ENCODE measurements at regions not wholly inside any gene's neighbourhood (a gene's known extent, or its start where the extent isn't known, plus 50 kb on each side); places are given as distances from the start of the nearest gene placed in this dataset.
"Not testable (repeated sequence)": the region's sequence is repeated elsewhere in the genome, so short reads cannot be mapped to it uniquely, and the experiment has no call there.

DNA sequence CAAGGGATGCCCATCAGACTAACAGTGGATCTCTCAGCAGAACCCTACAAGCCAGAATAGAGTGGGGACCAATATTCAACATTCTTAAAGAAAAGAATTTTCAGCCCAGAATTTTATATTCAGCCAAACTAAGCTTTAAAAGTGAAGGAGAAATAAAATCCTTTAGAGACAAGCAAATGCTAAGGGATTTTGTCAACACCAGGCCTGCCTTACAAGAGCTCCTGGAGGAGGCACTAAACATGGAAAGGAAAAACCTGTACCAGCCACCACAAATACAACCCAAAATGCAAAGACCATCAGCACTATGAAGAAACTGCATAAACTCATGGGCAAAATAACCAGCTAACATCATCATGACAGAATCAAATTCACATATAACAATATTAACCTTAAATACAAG is 640.6 kb downstream of the SLC16A7 start:
- DNase-seq (ENCODE audit: low spot score): not testable (repeated sequence)

DNA sequence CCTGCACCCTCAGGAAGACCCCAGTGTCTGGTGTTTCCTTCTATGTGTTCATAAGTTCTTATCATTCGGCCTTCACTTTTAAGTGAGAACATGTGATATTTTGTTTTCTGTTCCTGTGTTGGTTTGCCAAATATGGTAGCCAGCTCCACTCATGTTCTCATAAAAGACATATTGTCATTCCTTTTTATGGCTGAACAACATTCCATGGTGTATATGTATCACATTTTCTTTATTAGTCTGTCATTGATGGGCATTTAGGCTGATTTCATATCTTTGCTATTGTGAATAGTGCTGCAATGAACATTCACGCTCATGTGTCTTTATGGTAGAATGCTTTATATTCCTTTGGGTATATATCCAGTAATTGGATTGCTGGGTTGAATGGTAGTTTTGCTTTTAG is 645.1 kb downstream of the SLC16A7 start:
- no peak for DNase-seq (ENCODE audit: low spot score)

DNA sequence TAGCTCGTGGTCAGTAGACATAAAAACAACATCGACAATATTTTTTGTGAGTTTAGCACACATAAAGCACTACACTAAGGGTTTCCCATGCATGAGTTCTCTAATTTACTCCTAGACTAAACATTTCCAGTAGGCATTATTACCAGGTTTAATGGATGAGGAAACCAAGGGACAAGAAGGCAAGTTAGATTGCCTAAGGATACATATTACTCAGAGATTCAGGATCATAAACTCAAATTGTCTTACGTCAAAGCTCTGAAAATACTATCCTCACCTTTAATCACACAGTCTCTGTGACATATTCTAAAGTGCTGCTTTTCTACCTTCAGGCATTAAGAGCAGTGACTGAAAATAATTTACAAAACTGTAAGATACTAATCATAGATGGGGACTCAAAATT is 655.3 kb downstream of the SLC16A7 start:
- DNase-seq (ENCODE audit: low spot score): no peak

DNA sequence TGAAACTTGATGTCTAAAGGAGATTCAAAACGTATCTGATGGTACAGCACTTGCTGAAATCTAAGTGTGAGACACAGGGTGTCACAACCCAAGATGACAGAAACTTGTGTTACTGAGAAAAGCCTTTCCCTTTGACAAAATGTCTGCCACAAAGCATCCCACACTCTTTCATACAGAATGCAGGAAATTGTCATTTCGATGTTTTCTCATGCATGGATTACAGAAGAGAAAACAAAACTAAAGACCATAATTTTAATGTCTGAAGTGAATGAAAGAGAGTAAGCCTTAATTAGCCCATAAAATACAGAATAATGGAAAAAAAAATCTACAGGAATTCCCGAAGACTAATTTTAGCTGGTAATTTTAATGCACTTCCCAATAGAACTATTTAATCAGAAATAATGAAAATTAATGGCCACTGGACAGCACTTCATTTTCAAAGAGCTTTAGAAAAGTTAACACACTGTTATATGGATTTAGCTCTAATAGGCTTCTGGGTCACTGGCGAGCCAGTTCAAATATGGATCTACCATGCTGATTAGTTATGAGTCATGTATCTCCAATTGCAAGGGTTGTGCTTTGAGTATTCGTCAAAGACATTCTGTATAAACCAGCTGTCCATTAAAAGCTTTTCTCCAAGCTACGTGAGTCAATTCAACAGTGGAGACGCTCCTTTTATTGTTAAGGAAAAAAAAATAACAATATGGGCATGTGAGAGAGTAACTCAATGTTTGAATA is 656.7 kb downstream of the SLC16A7 start:
- DNase-seq (ENCODE audit: low spot score): no peak

DNA sequence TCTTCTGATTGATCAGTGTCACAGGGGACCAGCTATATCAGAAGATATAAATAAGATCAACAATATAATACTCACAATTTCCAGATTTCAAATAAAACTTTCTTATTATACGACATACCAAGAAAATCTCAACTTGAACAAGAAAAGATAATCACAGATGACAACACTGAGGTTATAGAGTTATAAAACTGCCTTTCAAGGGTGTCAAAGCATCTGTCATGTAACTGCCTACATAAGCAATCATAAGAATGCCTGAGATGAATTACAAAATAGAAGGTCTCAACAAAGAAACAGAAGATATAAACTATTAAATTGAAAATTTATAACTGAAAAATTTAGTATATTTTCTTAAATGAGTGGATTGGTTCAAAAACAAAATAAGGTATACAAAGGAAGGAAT is 659.2 kb downstream of the SLC16A7 start:
- DNase-seq (ENCODE audit: low spot score): no peak

DNA sequence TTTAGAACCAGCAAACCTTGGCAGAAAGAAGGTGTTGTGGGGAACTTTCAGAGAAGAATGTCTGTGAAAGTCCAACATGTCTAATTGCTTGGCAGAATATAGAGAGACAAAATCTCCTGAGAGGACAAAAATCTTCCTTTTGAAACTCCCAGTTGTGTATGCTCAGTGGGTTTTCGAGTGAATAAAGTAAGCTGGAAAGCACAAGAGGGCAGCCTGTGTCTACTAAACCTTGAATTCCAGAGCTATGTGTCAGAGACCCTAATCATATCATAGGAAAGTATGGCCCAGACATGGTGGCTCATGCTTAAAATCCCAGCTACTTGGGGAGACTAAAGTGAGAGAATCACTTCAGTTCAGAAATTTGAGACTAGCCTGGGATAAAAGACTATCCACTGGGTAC is 661.2 kb downstream of the SLC16A7 start:
- DNase-seq (ENCODE audit: low spot score): peak; percentile 56

DNA sequence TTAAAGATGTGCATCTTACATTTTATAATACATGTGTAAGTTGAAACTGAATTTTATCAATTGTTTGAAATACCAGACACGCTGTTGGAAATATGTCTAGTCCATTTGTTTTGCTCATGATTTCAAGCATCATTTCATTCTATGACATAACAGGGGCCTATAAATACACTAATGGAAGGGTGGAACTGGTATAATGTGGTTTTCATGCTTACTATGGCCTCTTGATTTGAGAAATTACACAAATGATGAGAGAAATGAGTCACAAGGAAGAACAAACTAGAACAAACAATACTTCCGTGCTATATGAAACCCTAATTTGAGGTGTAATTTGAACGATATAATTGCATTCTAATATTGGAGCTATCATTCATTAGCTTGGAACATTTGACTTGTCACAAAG is 663.4 kb downstream of the SLC16A7 start:
- no peak for DNase-seq (ENCODE audit: low spot score)

DNA sequence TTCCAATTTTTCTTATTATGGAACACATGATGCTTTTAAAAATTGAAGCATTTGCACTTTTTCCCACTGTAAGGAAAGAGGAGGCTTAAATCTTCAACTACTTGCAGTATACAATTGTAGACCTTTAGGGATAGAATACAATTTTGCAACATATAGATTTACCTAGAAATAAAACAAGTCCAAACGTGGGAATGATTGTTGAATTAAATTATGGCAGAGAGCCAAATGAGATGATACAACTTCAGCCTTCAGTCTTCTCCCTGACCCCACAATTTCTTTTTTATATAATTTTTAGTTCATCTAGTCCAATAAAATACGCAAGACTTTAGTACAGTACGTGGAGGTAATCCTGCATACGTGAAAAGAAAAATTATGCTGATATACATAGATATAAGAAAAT is 666.5 kb downstream of the SLC16A7 start:
- no peak for DNase-seq (ENCODE audit: low spot score)

DNA sequence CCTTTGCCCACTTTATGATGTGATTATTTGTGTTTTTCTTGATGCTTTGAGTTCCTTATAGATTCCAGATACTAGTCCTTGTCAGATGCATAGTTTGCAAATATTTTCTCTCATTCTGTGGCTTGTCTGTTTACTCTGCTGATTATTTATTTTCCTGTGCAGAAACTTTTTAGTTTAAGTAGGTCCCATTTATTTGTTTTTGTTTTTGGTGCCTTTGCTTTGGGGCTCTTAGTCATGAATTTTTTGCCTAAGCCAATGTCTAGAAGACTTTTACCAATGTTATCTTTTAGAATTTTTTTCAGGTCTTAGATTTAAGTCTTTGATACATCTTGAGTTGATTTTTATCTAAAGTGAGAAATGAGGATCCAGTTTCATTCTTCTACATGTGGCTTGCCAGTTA is 667.3 kb downstream of the SLC16A7 start:
- no peak for DNase-seq (ENCODE audit: low spot score)

DNA sequence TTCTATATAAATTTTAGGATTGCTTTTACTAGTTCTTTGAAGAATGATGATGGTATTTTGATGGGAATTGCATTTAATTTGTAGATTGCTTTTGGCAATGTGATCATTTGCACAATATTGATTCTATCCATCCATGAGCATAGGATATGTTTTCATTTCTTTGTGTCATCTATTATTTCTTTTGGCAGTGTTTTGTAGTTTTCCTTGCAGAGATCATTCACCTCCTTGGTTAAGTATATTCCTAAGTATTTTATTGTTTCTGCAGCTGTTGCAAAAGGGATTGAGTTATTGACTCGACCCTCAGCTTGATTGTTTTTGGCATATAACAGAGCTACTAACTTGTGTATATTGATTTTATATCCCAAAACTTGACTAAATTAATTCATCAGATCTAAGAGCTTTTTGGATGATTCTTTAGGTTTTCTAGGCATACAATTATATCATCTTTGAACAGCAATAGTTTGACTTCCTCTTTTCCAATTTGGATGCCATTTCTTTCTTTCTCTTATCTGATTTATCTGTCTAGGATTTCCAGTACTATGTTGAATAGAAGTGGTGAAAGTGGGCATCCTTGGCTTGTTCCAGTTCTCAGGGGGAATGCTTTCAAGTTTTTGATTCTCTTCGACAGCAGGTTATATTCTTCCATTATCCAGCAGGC is 668.1 kb downstream of the SLC16A7 start:
- no peak for DNase-seq (ENCODE audit: low spot score)

DNA sequence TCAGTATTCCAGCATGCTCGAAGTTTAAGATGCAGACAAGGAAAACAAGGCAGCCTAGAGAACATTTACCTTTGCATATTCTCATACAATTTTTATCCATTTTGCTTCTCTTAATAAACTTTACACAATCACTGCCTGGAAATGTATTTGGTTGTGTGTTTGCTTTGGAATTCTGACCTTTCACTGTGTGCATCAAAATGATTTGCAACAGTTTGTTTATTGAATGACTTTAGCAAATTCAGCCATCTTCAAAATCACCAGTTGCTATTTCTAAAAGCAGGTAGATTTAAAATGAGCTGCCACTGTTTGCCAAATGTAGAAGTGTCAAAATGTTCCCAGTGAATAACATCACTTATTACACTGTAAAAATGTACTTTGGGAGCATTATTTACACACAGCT is 669.9 kb downstream of the SLC16A7 start:
- no peak for DNase-seq (ENCODE audit: low spot score)

DNA sequence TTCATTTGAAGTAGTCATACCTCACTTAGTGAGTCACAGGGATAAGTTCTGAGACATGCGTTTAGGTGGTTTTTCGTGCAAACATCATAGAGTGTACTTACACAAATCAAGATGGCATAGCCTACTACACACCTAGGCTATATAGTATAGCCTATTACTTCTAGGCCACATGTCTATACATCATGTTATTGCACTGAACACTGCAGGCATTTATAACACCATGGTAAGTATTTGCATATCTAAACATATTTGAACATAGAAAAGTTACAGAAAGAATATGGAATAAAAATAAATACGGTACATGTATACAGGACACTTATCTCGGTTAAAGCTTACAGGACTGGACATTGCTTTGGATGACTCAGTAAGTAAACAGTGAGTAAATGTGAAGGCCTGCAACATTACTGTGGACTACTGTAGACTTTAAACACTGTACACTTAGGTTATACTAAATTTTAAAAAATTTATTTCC is 670.6 kb downstream of the SLC16A7 start:
- DNase-seq (ENCODE audit: low spot score): peak; percentile 8

DNA sequence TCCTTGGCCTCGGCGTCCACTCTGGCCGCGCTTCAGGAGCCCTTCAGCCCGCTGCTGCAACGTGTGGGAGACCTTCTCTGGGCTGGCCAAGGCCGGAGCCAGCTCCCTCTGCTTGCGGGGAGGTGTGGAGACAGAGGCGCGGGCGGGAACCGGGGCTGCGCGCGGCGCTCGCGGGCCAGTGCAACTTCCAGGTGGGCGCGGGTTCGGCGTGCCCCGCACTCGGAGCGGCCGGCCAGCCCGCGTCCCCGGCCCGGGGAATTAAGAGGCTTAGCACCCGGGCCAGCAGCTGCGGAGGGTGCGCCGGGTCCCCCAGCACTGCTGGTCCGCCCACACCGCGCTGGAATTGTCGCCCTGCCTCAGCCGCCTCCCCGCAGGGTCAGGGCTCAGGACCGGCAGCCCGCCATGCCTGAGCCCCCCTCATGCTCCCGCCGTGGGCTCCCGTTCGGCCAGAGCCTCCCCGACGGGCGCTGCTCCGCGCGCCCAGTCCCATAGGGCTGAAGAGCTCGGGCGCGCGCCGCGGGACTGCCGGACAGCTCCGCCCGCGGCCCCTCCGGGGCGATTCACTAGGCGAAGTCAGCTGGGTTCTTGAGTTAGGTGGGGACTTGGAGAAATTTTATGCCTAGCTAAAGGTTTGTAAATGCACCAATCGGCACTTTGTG is 673.9 kb downstream of the SLC16A7 start:
- DNase-seq (ENCODE audit: low spot score): no peak

DNA sequence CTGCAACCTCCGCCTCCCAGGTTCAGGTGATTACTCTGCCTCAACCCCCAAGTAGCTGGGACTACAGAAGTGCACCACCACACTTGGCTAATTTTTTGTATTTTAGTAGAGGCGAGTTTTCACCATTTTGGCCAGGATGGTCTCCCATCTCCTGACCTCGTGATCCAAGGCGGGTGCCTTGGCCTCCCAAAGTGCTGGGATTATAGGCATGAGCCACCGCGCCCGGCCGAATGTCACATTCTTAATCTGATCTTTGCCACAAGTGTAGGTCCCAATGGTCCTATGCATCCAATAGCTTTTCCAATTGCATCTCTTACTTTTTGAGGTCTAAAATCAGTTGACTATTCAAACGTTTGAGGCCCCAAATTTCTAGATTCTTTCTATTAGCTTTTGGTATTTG is 676.0 kb downstream of the SLC16A7 start:
- DNase-seq (ENCODE audit: low spot score): no peak

DNA sequence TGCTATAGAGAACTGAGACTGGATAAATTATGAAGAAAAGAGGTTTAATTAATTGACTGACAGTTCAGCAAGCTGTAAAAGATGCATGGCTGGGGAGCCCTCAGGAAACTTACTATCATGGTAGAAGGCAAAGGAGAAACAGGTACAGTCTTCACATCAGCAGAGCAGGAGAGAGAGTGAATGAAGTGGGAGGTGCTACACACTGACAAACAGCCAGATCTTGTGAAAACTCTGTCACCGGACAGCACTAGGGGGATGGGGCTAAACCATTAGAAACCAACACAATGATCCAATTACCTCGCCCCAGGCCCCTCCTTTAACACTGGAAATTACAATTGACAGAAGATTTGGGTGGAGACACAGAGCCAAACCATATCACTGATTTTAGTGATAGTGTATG is 682.4 kb downstream of the SLC16A7 start:
- DNase-seq (ENCODE audit: low spot score): no peak

DNA sequence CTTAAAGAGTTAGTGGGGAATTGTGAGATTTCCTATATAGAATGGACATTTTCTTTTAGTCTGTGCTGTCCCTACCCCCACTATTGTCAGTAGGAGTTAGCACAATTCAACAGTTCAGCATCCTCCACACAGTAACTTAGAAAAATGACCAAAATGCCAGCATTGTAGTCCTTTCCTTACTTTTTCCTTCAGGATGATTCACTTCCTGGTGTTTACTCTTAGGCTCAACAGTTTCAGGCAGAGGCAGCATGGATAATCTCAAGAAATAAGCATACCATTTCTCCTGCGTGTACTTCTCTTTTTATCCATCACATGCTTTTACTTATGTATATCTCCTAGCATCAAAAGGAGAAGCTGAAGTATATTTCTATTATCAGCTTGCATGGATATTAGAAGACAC is 683.4 kb downstream of the SLC16A7 start:
- DNase-seq (ENCODE audit: low spot score): peak; percentile 29

DNA sequence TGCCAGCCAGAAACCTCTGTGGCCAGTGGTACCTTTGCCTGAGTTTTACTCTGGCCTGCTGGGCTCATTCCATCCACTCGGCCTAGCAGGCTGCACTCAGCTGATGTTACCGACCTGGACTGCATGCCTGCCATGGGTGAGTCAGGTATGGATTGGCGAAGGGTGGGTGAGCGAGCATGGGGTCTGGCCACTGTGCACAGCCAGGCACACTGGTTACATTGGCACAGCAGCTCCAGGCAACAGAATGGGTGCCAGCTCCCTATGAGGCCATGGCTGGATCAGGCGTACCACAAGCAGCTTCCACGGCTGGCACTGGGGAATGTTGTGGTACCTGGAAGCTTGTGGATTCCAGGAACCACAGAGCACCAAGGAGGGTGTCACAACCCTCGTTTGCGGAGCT is 685.7 kb downstream of the SLC16A7 start:
- DNase-seq (ENCODE audit: low spot score): no peak

DNA sequence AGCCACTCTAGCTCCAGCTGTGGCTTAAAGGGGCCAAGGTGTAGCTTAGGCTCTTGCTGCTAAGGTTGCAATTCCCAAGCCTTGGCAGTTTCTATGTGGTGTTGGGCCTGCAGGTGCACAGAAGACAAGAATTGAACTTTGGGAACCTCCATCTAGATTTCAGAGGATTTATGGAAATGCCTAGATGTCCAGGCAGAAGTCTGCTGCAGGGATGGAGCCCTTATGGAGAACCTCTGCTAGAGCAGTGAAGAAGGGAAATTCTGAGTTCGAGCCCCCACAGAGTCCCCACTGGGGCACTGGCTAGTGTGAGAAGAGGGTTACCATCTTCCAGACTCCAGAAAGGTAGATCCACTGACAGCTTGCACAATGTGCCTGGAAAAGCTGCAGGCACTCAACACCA is 694.7 kb downstream of the SLC16A7 start:
- no peak for DNase-seq (ENCODE audit: low spot score)

DNA sequence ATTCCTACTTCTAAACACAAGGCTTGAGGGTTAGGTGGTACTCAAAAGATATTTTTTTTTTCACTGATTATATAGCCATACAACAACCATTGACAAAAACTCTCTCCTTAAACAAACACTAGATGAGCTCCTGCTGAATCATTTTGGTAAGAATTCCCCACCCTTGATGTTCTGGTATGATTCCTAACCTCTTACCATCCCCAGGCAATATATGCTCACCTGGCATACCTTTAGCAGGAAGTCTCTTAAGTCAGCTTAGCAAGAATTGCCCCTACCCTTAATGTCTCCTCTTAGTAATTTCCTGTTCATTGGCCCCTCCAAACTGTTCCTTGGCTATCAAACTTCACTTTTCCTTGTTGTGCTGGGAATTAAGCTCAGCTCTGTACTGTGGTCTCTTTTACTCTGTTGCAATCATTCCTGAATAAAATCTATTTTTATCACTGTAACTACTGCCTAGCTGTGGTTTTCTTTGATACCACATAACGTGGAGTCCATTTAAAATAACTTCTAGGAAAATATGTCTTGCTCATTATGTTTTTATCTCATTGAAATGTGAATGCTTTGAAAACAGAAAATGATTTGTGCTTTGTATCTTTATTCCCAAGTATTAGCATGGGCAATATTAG is 712.6 kb downstream of the SLC16A7 start:
- peak; percentile 7 for DNase-seq (ENCODE audit: low spot score)

DNA sequence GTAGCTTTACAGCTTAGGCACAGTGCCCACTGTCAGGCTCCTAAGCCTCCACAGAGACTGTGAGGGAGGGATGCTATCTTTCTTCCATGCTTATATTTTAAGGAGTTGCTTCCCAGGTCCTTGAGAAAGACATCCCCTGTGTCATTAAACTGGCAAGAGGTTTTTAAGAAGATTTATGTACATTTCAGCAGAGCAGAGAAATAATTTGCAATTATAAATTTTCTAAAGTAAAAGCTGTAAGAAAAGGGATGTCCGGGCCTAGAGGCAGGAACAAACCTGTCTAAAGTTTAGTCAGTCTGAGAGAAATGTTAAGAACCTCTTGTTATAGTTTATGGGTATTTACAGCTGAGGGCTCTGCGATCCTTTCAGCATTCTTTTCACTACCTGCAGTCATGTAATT is 716.1 kb downstream of the SLC16A7 start:
- DNase-seq (ENCODE audit: low spot score): no peak

DNA sequence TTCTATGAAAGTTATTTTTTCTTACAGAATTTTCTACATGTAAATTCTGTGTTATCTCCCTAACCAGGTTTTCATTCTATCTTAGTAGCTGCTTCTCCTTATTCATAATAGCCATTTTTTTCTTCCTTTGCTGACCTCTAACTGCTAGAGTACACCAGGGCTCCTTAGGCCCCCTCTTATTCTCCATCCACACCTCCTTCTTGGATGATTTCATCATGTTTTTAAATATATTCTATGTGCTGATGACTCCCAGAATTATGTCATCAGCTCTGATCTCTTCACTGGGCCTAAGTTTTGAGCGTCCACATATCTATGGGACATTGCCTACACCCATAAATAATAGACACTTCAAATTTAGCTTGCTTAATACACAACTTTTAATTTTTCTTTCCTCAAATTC is 721.5 kb downstream of the SLC16A7 start:
- no peak for DNase-seq (ENCODE audit: low spot score)

DNA sequence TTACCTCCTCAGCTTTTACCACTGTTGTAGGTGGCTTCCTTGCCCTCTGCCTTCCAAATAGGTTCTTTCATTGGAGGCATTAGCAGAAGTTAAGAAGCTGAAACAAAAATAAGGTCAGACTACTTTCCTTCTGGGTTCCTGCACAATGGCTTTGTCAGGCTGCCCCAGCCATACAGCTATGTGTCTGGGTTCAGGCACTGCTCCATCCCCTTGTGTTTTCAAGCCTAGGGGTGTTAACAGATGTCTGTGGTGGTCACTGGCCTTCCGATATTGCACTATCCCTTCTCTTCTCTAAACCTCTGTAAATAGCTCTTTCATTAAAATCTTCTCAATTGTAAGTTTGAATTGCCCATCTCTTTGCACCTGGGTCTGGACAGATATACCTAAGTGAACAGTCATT is 728.9 kb downstream of the SLC16A7 start:
- DNase-seq (ENCODE audit: low spot score): no peak

DNA sequence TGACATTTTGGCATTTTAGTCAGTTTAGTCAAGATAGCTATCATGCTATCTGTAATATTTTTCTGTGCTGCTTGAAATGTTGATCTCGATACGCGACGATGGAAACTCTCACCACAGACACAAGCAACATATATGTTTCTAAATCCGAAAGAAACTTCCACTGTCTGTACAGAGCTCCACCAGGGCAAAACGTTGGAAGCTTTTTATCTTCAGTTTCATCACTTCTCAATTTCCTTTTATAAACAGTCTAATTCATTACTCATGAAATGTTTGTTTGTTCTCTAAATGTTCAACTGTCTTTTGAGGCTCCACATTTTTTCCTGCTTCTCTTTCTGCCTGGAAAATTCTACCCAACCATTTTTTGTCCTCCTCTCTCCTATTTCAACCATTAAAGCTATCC is 737.6 kb downstream of the SLC16A7 start:
- no peak for DNase-seq (ENCODE audit: low spot score)
